Keratinocyte (primary cell): ENCODE measurements at regions not wholly inside any gene's neighbourhood (a gene's known extent, or its start where the extent isn't known, plus 50 kb on each side); places are given as distances from the start of the nearest gene placed in this dataset.

Experiments
- DNase-seq: peaks from one replicate; pipeline ENCODE4 v3.0.0-alpha.2; 2011; ENCODE audit warnings: low read depth, missing footprints, low spot score
- FAIRE-seq: peaks from 2 replicates; lab custom pipeline; 2011; peaks lifted over from hg19 to GRCh38; lab: Jason Lieb, UNC
- H2AFZ ChIP-seq: 2 replicates; pipeline ENCODE4 v1.6.0; 2012; ENCODE audit warnings: low read length, control low read depth, inconsistent platforms; ENCODE audit not compliant: control insufficient read depth
- H3K27ac ChIP-seq: 2 replicates; pipeline ENCODE4 v1.5.1; 2011; ENCODE audit warnings: low read length; ENCODE audit not compliant: control insufficient read depth, insufficient read depth
- H3K27me3 ChIP-seq: 3 replicates; pipeline ENCODE4 v1.6.0; 2011; ENCODE audit warnings: low read length; ENCODE audit not compliant: control insufficient read depth, insufficient read depth; ENCODE audit errors: extremely low read depth
- H3K36me3 ChIP-seq, 2 experiments: 2 replicates in 1 of 2; 3 replicates in 1 of 2; pipeline ENCODE4 v1.5.1; 2011; ENCODE audit warnings: low read length in 2 of 2, mild to moderate bottlenecking in 1 of 2; ENCODE audit not compliant: control insufficient read depth in 2 of 2, insufficient read depth in 2 of 2; ENCODE audit errors: extremely low read depth in 1 of 2
- H3K4me1 ChIP-seq: 3 replicates; pipeline ENCODE4 v1.5.1; 2011; ENCODE audit warnings: low read length; ENCODE audit not compliant: control insufficient read depth, insufficient read depth; ENCODE audit errors: extremely low read depth
- H3K4me2 ChIP-seq: 3 replicates; pipeline ENCODE4 v1.6.0; 2011; ENCODE audit warnings: low read depth, low read length; ENCODE audit not compliant: control insufficient read depth, insufficient read depth; ENCODE audit errors: extremely low read depth
- H3K4me3 ChIP-seq, 3 experiments: fragments of 200-600 bp in 1 of 3; sonication (generic) in 1 of 3; 2 replicates in 2 of 3; 3 replicates in 1 of 3; pipeline ENCODE4 v1.5.1; 2011 to 2016; ENCODE audit warnings: low read length in 3 of 3, mild to moderate bottlenecking in 3 of 3, control low read depth in 2 of 3, inconsistent platforms in 1 of 3, low read depth in 1 of 3, mixed read lengths in 1 of 3, mixed run types in 1 of 3, moderate library complexity in 1 of 3; ENCODE audit not compliant: control insufficient read depth in 2 of 3, insufficient read depth in 2 of 3; ENCODE audit errors: extremely low read depth in 1 of 3
- H3K79me2 ChIP-seq: 2 replicates; pipeline ENCODE4 v1.6.0; 2012; ENCODE audit warnings: low read length; ENCODE audit not compliant: control insufficient read depth, insufficient read depth
- H3K9ac ChIP-seq: 3 replicates; pipeline ENCODE4 v1.6.0; 2011; ENCODE audit warnings: low read length; ENCODE audit not compliant: control insufficient read depth, insufficient read depth; ENCODE audit errors: extremely low read depth
- H3K9me1 ChIP-seq: 3 replicates; pipeline ENCODE4 v1.6.0; 2011; ENCODE audit warnings: low read length; ENCODE audit not compliant: control insufficient read depth, insufficient read depth; ENCODE audit errors: extremely low read depth
- H3K9me3 ChIP-seq: 2 replicates; pipeline ENCODE4 v1.5.1; 2012; ENCODE audit warnings: low read depth, low read length; ENCODE audit not compliant: control insufficient read depth
- H4K20me1 ChIP-seq: 3 replicates; pipeline ENCODE4 v1.6.0; 2011; ENCODE audit warnings: low read length; ENCODE audit not compliant: control insufficient read depth, insufficient read depth; ENCODE audit errors: extremely low read depth
- EZH2 ChIP-seq: IDR thresholded peaks from one replicate; pipeline ENCODE4 v1.6.1; 2012; ENCODE audit warnings: inconsistent platforms, mild to moderate bottlenecking, low read length, moderate library complexity
- dilution Hi-C: fragments of 300-500 bp; cut with MboI; formaldehyde crosslinking; loops from one replicate; pipeline ENCODE4 v1.7.0; 2020; ENCODE audit warnings: low sequenced_read_pairs; ENCODE audit not compliant: extremely low pct_ligation_motif_present
- TF ChIP-seq, protein P1 (sequence below), 3 experiments: IDR thresholded peaks in 1 of 3; conservative IDR thresholded peaks in 1 of 3; optimal IDR thresholded peaks in 1 of 3; 2 replicates in 2 of 3; 3 replicates in 1 of 3; pipeline versions ENCODE3 to v1.5.1; 2011; ENCODE audit warnings: low read length in 3 of 3, mild to moderate bottlenecking in 3 of 3, moderate library complexity in 2 of 3, control low read depth in 1 of 3, inconsistent platforms in 1 of 3; ENCODE audit not compliant: insufficient read depth in 2 of 3; ENCODE audit errors: extremely low read depth in 1 of 3

DNA sequence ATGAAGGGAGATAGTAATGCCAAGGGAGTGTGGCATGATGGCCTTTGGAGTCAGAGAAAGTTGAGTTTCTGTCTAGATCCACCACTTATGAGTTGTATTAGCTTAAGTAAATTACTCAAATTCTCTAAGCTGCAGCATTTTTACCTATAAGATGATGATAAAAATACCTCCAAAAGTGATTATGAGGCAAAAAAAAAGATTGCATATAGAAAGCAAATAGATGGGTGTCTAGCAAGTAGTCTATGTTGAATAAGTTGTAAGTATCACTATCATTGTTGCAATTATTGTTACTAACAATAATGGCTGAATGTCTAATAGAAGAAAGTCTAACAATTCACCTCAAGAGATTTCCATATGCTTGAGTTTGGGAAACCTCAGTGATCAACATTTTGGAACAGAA, 959.2 kb upstream of the GJE1 start:
- DNase-seq, result no peak
- Histone ChIP-seq H3K4me1 (no peaks in the 10 kb centered on the region), H3K27me3 (no peaks in the 10 kb centered on the region), H3K4me2 (no peak overlapping the region), H3K36me3 (no peaks in the 10 kb centered on the region), H3K9ac (no peak overlapping the region), H3K79me2 (no peaks in the 10 kb centered on the region), H3K9me1 (no peaks in the 10 kb centered on the region), H3K4me3 (no peak overlapping the region), H2AFZ (no peak overlapping the region), H4K20me1 (no peaks in the 10 kb centered on the region), H3K27ac (no peak overlapping the region), H3K9me3 (no peaks in the 10 kb centered on the region)
- dilution Hi-C loops, result no loop called here
- TF ChIP-seq, protein P1, sequence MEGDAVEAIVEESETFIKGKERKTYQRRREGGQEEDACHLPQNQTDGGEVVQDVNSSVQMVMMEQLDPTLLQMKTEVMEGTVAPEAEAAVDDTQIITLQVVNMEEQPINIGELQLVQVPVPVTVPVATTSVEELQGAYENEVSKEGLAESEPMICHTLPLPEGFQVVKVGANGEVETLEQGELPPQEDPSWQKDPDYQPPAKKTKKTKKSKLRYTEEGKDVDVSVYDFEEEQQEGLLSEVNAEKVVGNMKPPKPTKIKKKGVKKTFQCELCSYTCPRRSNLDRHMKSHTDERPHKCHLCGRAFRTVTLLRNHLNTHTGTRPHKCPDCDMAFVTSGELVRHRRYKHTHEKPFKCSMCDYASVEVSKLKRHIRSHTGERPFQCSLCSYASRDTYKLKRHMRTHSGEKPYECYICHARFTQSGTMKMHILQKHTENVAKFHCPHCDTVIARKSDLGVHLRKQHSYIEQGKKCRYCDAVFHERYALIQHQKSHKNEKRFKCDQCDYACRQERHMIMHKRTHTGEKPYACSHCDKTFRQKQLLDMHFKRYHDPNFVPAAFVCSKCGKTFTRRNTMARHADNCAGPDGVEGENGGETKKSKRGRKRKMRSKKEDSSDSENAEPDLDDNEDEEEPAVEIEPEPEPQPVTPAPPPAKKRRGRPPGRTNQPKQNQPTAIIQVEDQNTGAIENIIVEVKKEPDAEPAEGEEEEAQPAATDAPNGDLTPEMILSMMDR (optimal IDR thresholded peaks at IDR 0.05 in 1 of 3, IDR thresholded peaks at IDR 0.05 in 1 of 3, conservative IDR thresholded peaks at IDR 0.05 in 1 of 3; ENCODE audit: extremely low read depth in 1 of 3, insufficient read depth in 2 of 3, low read length in 3 of 3), result no peak
- no peak for TF ChIP-seq EZH2
- FAIRE-seq, result no peak

GRCh38 chr6:141169419-141169818, 963.3 kb upstream of the GJE1 start:
- Histone ChIP-seq H3K9me1 (no peaks in the 10 kb centered on the region), H3K4me3 (no peak overlapping the region), H3K9ac (no peak overlapping the region), H3K79me2 (no peaks in the 10 kb centered on the region), H3K4me1 (no peaks in the 10 kb centered on the region), H3K36me3 (no peaks in the 10 kb centered on the region), H3K27me3 (no peaks in the 10 kb centered on the region), H3K27ac (no peak overlapping the region), H3K9me3 (no peaks in the 10 kb centered on the region), H4K20me1 (no peaks in the 10 kb centered on the region), H2AFZ (no peak overlapping the region), H3K4me2 (no peak overlapping the region)
- DNase-seq, result no peak
- FAIRE-seq, result no peak
- dilution Hi-C loops, result no loop called here
- TF ChIP-seq, protein P1 (optimal IDR thresholded peaks at IDR 0.05 in 1 of 3, IDR thresholded peaks at IDR 0.05 in 1 of 3, conservative IDR thresholded peaks at IDR 0.05 in 1 of 3; ENCODE audit: extremely low read depth in 1 of 3, insufficient read depth in 2 of 3, low read length in 3 of 3), result no peak
- TF ChIP-seq EZH2, result no peak
